HEK293 (cell line): ENCODE measurements at regions not wholly inside any gene's neighbourhood (a gene's known extent, or its start where the extent isn't known, plus 50 kb on each side); places are given as distances from the start of the nearest gene placed in this dataset.
"Not testable (repeated sequence)": the region's sequence is repeated elsewhere in the genome, so short reads cannot be mapped to it uniquely, and the experiment has no call there.

Experiments
- CTCF ChIA-PET: fragments of 350-600 bp; formaldehyde crosslinking; extraction: SDS; loops from one replicate; lab custom pipeline; 2021; ENCODE audit warnings: antibody characterized with exemption; lab: Yijun Ruan, JAX
- POLR2A ChIA-PET: fragments of 300-600 bp; formaldehyde crosslinking; extraction: SDS; loops from one replicate; lab custom pipeline; 2020; ENCODE audit warnings: antibody characterized with exemption, inconsistent platforms; lab: Yijun Ruan, JAX
- H3K27ac ChIP-seq: fragments of 200-500 bp; sonication (Bioruptor generic); 2 replicates; pipeline ENCODE4 v1.5.1; 2014; ENCODE audit warnings: low read depth, low read length, control low read depth, inconsistent platforms; ENCODE audit errors: extremely low read depth
- H3K36me3 ChIP-seq, 2 experiments: fragments of 200-500 bp in 1 of 2; sonication (Bioruptor generic) in 1 of 2; 1 replicate in 1 of 2; 2 replicates in 1 of 2; pipeline ENCODE4 v1.5.1; 2014 to 2017; ENCODE audit warnings: inconsistent platforms in 2 of 2, low read length in 2 of 2; ENCODE audit not compliant: control insufficient read depth in 2 of 2, insufficient read depth in 1 of 2
- H3K4me1 ChIP-seq: fragments of 200-500 bp; sonication (Bioruptor generic); 2 replicates; pipeline ENCODE4 v1.5.1; 2014; ENCODE audit warnings: mild to moderate bottlenecking, low read length, inconsistent platforms; ENCODE audit not compliant: control insufficient read depth, insufficient read depth
- H3K4me3 ChIP-seq: 2 replicates; pipeline ENCODE4 v1.5.1; 2011; ENCODE audit warnings: low read depth, mild to moderate bottlenecking, control low read depth, low read length, moderate library complexity
- H3K9me3 ChIP-seq: fragments of 200-500 bp; sonication (Bioruptor generic); 2 replicates; pipeline ENCODE4 v1.5.1; 2014; ENCODE audit warnings: low read depth, low read length, inconsistent platforms; ENCODE audit not compliant: control insufficient read depth, insufficient read depth
- AEBP2 ChIP-seq: fragments of 450-650 bp; formaldehyde crosslinking; IDR thresholded peaks from 2 replicates; pipeline ENCODE4 v1.5.1; 2016; ENCODE audit warnings: missing biosample characterization, missing genetic modification characterization, borderline replicate concordance
- BCL11A ChIP-seq: fragments of 450-650 bp; formaldehyde crosslinking; IDR thresholded peaks from 2 replicates; pipeline ENCODE4 v1.5.1; 2016; ENCODE audit warnings: low read depth, missing biosample characterization, missing genetic modification characterization
- BCL11B ChIP-seq: fragments of 450-650 bp; formaldehyde crosslinking; IDR thresholded peaks from 2 replicates; pipeline ENCODE4 v1.5.1; 2016; ENCODE audit warnings: low read depth, missing biosample characterization, missing genetic modification characterization
- SP3 ChIP-seq: fragments of 450-650 bp; formaldehyde crosslinking; IDR thresholded peaks from 2 replicates; pipeline ENCODE4 v1.5.1; 2016; ENCODE audit warnings: missing biosample characterization, missing genetic modification characterization
- ZNF114 ChIP-seq: fragments of 450-650 bp; formaldehyde crosslinking; IDR thresholded peaks from 2 replicates; pipeline ENCODE4 v1.5.0; 2017; ENCODE audit warnings: missing biosample characterization, missing genetic modification characterization
- ZNF18 ChIP-seq: fragments of 450-650 bp; formaldehyde crosslinking; IDR thresholded peaks from 2 replicates; pipeline ENCODE4 v1.5.1; 2016; ENCODE audit warnings: missing biosample characterization, missing genetic modification characterization
- ZNF26 ChIP-seq: fragments of 450-650 bp; formaldehyde crosslinking; IDR thresholded peaks from 2 replicates; pipeline ENCODE4 v1.5.1; 2016; ENCODE audit warnings: missing biosample characterization, missing genetic modification characterization
- ZNF280C ChIP-seq: fragments of 450-650 bp; formaldehyde crosslinking; IDR thresholded peaks from 2 replicates; pipeline ENCODE4 v1.5.1; 2016; ENCODE audit warnings: missing biosample characterization, missing genetic modification characterization
- ZNF510 ChIP-seq: fragments of 450-650 bp; formaldehyde crosslinking; IDR thresholded peaks from 2 replicates; pipeline ENCODE4 v1.5.1; 2018; ENCODE audit warnings: mild to moderate bottlenecking, missing genetic modification characterization, missing biosample characterization; ENCODE audit not compliant: insufficient replicate concordance
- ZNF776 ChIP-seq: fragments of 450-650 bp; formaldehyde crosslinking; IDR thresholded peaks from 2 replicates; pipeline ENCODE4 v1.5.0; 2017; ENCODE audit warnings: missing biosample characterization, missing genetic modification characterization, borderline replicate concordance
- TF ChIP-seq, protein P1 (sequence below): fragments of 450-650 bp; formaldehyde crosslinking; IDR thresholded peaks from 2 replicates; pipeline ENCODE4 v1.5.1; 2016; ENCODE audit warnings: missing biosample characterization, missing genetic modification characterization, low read depth

- TF ChIP-seq, protein P1, sequence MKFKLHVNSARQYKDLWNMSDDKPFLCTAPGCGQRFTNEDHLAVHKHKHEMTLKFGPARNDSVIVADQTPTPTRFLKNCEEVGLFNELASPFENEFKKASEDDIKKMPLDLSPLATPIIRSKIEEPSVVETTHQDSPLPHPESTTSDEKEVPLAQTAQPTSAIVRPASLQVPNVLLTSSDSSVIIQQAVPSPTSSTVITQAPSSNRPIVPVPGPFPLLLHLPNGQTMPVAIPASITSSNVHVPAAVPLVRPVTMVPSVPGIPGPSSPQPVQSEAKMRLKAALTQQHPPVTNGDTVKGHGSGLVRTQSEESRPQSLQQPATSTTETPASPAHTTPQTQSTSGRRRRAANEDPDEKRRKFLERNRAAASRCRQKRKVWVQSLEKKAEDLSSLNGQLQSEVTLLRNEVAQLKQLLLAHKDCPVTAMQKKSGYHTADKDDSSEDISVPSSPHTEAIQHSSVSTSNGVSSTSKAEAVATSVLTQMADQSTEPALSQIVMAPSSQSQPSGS (tag by site-specific recombination) = no peak
- TF ChIP-seq BCL11B (tag by site-specific recombination) = no peak
- TF ChIP-seq, all 188 proteins: peak for 0
Observed at GRCh38 chr7:29649876-29650275, 86.2 kb downstream of the PRR15 start (continued).

DNA sequence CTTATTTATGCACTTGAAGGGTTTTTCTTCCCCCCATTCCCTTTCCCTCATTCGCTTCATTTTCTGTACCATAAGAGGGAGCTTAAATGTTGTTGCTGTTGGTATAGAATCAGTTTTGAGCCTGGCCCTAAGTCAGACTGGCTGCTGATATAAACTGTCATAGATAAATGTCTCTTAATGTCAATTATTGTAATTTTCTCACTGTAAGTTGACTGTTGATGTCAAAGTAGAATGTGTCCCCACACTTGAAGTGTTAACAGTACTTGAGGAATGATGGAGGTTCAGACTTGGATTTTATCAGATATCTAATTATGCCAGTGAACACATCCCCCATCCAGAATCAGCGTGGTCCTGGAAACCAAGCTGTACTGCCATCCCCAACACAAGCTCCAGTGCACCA, 87.8 kb downstream of the PRR15 start:
- Histone ChIP-seq H3K9me3 (no peaks in the 10 kb centered on the region), H3K4me3 (no peak overlapping the region), H3K36me3 (no peaks in the 10 kb centered on the region), H3K4me1 (no peaks in the 10 kb centered on the region), H3K27ac (no peak overlapping the region)
- ChIA-PET CTCF (interaction anchor here (0.6 kb wide), 1 partner anchor 1324 kb away, joined by 4 read pairs; no protein-coding TSS in a partner anchor), POLR2A (no interaction called here)
- TF ChIP-seq ZNF280C (tag by site-specific recombination) = no peak
- no peak for TF ChIP-seq ZNF776
- TF ChIP-seq SP3 = no peak
- TF ChIP-seq ZNF18 (tag by site-specific recombination) = no peak
- no peak for TF ChIP-seq BCL11A (tag by site-specific recombination)
- no peak for TF ChIP-seq AEBP2 (tag by site-specific recombination)
- no peak for TF ChIP-seq ZNF510
- TF ChIP-seq ZNF114 (tag by site-specific recombination) = no peak

DNA sequence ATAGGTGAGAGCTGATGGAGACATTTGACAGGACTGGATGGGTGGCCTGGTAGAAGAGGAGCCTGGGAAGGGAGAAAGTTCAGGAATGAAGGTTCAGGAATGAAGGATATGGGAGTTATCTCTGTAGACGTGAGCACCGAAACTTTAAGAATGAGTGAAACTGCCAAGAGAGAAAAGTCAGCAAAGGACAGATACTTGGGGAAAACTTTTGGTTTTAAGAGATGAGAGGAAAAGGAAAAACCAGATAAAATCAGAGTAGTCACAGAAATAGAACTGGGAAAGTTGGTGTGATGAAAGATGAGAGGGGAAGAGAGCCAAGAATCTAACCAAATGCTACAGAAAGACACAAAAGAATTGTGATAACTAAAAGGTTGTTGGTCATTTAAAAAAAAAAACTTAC, 88.9 kb downstream of the PRR15 start:
- POLR2A ChIA-PET = no interaction called here
- CTCF ChIA-PET = no interaction called here
- no peak for TF ChIP-seq ZNF26
- Histone ChIP-seq H3K4me3 (no peak overlapping the region), H3K36me3 (no peaks in the 10 kb centered on the region), H3K27ac (no peak overlapping the region), H3K9me3 (no peaks in the 10 kb centered on the region), H3K4me1 (peaks cover 3% of the 10 kb centered on the region; the same call in 1 of the 2 replicates)

DNA sequence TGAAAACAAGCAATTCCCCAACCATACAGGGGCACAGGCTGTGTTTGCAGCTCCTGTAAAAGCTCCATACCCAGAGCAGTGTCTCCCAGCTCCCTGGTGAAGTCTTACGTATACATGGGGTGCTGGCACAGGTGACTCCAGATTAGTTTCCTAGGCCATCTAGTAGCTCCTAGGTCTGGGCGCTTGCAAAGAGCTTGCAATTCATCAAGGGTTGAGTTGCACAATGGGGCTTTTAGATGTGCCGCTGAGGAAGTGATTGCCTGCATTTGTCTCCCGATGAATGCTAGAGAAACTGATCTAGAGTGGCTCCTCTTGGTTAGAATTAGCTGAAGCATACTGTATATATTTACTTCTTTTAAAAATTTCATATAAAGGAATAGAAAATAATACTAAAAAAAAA, 90.7 kb downstream of the PRR15 start:
- POLR2A ChIA-PET = interaction anchor here (1.2 kb wide), 1 partner anchor 30 kb away, joined by 3 read pairs; no protein-coding TSS in a partner anchor
- H3K27ac ChIP-seq, H3K4me3 ChIP-seq, H3K9me3 ChIP-seq, CTCF ChIA-PET, H3K4me1 ChIP-seq, H3K36me3 ChIP-seq: not testable (repeated sequence)
